Hepatocyte (in vitro differentiated cells): ENCODE measurements at regions not wholly inside any gene's neighbourhood (a gene's known extent, or its start where the extent isn't known, plus 50 kb on each side); places are given as distances from the start of the nearest gene placed in this dataset.

Source experiments
- CTCF ChIP-seq: fragments of 200-600 bp; sonication (generic); IDR thresholded peaks from 2 replicates; pipeline ENCODE4 v1.5.1; 2016; ENCODE audit warnings: antibody characterized with exemption, mild to moderate bottlenecking; ENCODE audit not compliant: poor library complexity
- EZH2 ChIP-seq: fragments of 200-600 bp; sonication (generic); IDR thresholded peaks from 2 replicates; pipeline ENCODE4 v1.6.1; 2016; ENCODE audit warnings: antibody characterized with exemption, mild to moderate bottlenecking, borderline replicate concordance

- TF ChIP-seq EZH2 (no peak), CTCF (no peak)
Measured at GRCh38 chr16:56111100-56111499, 80.2 kb upstream of the GNAO1 start.
